Thoracic aorta (tissue), 2 donors: ENCODE measurements at regions not wholly inside any gene's neighbourhood (a gene's known extent, or its start where the extent isn't known, plus 50 kb on each side); places are given as distances from the start of the nearest gene placed in this dataset.

Source experiments
- ATAC-seq: fragments of 150-250 bp; one replicate; pipeline ENCODE4 v1.8.0; 2017; ENCODE audit warnings: low read depth; ENCODE audit not compliant: insufficient number of reproducible peaks, low FRiP score
- DNase-seq: peaks from one replicate; pipeline ENCODE4 v3.0.0-alpha.2; 2020; ENCODE audit warnings: low spot score
- H3K27ac ChIP-seq, 2 donors: fragments of 200-600 bp; sonication (generic); 1 replicate in 1 of 2; 2 replicates in 1 of 2; pipeline ENCODE4 v1.5.1; 2016; ENCODE audit warnings: mild to moderate bottlenecking in 2 of 2, moderate library complexity in 2 of 2
- H3K27me3 ChIP-seq: fragments of 200-600 bp; sonication (generic); replicated peaks from 2 replicates; pipeline ENCODE4 v1.6.0; 2016; ENCODE audit warnings: mild to moderate bottlenecking; ENCODE audit not compliant: insufficient read depth
- H3K36me3 ChIP-seq: fragments of 200-600 bp; sonication (generic); one replicate; pipeline ENCODE4 v1.5.1; 2016
- H3K4me1 ChIP-seq, 2 donors: fragments of 200-600 bp; sonication (generic); 1 replicate in 1 of 2; 2 replicates in 1 of 2; pipeline versions ENCODE4 v1.5.1 to v1.6.0; 2016; ENCODE audit warnings: low read depth in 2 of 2, mild to moderate bottlenecking in 1 of 2; ENCODE audit not compliant: control insufficient read depth in 1 of 2
- H3K4me3 ChIP-seq: fragments of 200-600 bp; sonication (generic); 2 replicates; pipeline ENCODE4 v1.5.1; 2016; ENCODE audit warnings: mild to moderate bottlenecking
- H3K9me3 ChIP-seq: fragments of 200-600 bp; sonication (generic); 2 replicates; pipeline ENCODE4 v1.5.1; 2016
- TF ChIP-seq, protein P1 (sequence below): fragments of 200-600 bp; sonication (generic); IDR thresholded peaks from one replicate; pipeline ENCODE4 v1.5.1; 2019; ENCODE audit warnings: antibody characterized with exemption

DNA sequence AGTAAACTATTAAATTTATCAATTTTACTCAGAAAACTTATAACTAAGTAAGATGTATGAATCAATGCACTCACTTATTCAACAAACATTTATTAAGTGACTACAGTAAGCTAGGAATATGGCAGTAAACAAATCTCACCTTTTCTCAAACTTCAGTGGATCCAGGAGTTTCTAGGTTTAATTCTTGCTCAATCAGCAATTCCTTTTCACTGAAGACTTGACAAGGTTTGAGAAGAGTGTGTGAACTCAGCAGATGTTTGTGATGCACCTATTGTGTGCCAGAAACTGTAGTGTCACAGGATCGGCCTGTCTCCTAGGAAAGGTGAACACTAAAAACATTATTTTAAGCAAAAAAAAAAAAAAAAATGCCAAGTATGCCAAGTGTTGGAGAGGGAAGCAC lies 167.8 kb downstream of the ALG10 start:
- H3K27me3 ChIP-seq = no peaks in the 10 kb centered on the region
- DNase-seq (no peak), ATAC-seq (no peak)
- H3K9me3 ChIP-seq = no peaks in the 10 kb centered on the region
- TF ChIP-seq, protein P1, sequence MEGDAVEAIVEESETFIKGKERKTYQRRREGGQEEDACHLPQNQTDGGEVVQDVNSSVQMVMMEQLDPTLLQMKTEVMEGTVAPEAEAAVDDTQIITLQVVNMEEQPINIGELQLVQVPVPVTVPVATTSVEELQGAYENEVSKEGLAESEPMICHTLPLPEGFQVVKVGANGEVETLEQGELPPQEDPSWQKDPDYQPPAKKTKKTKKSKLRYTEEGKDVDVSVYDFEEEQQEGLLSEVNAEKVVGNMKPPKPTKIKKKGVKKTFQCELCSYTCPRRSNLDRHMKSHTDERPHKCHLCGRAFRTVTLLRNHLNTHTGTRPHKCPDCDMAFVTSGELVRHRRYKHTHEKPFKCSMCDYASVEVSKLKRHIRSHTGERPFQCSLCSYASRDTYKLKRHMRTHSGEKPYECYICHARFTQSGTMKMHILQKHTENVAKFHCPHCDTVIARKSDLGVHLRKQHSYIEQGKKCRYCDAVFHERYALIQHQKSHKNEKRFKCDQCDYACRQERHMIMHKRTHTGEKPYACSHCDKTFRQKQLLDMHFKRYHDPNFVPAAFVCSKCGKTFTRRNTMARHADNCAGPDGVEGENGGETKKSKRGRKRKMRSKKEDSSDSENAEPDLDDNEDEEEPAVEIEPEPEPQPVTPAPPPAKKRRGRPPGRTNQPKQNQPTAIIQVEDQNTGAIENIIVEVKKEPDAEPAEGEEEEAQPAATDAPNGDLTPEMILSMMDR = no peak
- no peaks in the 10 kb centered on the region for H3K4me1 ChIP-seq
- H3K4me3 ChIP-seq = no peak overlapping the region
- no peak overlapping the region for H3K27ac ChIP-seq
- no peaks in the 10 kb centered on the region for H3K36me3 ChIP-seq

DNA sequence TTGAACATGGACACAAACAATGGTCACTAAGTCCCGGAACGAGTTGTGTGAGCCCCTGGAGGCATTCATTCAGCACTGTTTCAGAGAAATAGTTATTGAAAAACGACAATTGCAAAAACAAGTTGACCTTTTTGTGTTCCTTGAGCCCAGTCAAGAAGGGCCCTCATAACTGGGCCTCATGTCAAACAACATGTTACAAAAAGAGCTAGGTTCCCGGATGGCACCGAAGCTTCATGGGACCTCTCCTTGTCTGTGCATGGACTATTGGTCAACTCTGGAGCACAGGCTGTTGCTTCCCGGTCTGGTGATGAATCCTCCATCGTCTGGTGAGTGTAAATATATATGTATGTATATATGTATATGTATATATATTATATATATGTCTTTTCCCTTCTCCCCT lies 176.6 kb downstream of the ALG10 start:
- no peaks in the 10 kb centered on the region for H3K27me3 ChIP-seq
- TF ChIP-seq, protein P1 = no peak
- H3K9me3 ChIP-seq = no peaks in the 10 kb centered on the region
- no peaks in the 10 kb centered on the region for H3K4me1 ChIP-seq
- no peak overlapping the region for H3K27ac ChIP-seq
- no peak overlapping the region for H3K4me3 ChIP-seq
- DNase-seq (no peak), ATAC-seq (no peak)
- no peaks in the 10 kb centered on the region for H3K36me3 ChIP-seq

DNA sequence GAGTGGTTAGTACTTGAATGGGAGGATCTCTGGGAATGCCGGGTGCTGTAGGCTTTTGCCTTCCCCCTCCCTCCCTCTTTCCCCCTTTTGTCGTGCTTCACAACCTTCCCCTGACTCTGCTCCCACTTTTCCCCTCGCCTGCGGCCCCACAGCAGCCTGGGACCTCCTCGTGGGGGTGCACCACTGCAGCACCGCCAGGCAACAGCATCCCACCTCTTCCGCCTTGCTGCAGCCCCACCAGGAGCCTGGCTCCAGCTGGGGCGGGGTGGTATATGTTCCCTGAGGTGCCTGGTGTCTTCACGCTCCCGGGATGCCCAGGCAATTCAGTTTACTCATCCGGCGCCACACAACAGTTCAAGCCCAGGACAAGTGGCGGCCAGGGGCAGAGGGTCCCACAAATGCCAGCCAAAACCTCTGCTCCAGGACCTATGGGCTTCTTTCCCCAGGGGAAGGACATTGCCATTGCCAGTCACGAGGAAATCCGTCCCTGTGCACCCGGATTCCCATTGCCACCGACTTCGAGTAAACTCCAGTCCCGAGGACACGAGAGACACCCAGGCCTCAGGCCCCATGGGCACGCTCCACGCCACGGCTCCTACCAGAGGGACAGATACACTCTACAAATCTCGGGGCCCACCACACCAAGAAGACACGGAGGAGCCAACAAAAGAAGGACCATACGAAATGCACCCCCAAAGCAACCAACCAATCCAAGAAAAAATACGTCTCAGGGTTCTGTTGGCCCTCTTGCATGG lies 181.7 kb downstream of the ALG10 start:
- Histone ChIP-seq H3K4me3 (no peak overlapping the region), H3K9me3 (no peaks in the 10 kb centered on the region), H3K4me1 (no peaks in the 10 kb centered on the region), H3K27ac (no peak overlapping the region), H3K36me3 (no peaks in the 10 kb centered on the region), H3K27me3 (no peaks in the 10 kb centered on the region)
- DNase-seq (no peak), ATAC-seq (no peak)
- TF ChIP-seq, protein P1 = no peak

DNA sequence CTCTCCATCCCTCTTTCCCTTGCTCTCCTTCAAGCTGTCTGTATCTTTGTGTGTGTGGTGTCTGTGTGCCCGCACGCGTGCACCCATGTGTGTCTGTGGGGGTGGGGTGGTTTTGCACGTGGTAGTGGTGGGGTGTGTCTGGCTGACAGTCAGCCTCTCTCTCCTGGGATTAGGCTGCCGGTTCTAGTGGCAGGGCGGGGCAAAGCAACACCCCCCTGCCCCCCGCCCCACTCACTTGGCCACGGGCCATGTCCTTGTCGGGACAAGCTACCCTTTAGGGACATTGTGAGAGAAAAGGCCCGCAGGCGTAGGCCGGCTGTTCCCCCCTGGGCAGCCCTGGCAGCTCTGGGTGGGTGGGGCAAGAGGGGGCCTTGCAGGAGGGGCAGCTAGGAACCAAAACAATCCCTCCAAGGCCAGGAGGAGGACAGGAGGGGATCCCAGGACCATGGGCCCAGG lies 182.6 kb downstream of the ALG10 start:
- no peaks in the 10 kb centered on the region for H3K36me3 ChIP-seq
- no peaks in the 10 kb centered on the region for H3K4me1 ChIP-seq
- H3K27ac ChIP-seq = no peak overlapping the region
- no peak overlapping the region for H3K4me3 ChIP-seq
- DNase-seq (no peak), ATAC-seq (no peak)
- no peaks in the 10 kb centered on the region for H3K9me3 ChIP-seq
- TF ChIP-seq, protein P1 = no peak
- no peaks in the 10 kb centered on the region for H3K27me3 ChIP-seq

DNA sequence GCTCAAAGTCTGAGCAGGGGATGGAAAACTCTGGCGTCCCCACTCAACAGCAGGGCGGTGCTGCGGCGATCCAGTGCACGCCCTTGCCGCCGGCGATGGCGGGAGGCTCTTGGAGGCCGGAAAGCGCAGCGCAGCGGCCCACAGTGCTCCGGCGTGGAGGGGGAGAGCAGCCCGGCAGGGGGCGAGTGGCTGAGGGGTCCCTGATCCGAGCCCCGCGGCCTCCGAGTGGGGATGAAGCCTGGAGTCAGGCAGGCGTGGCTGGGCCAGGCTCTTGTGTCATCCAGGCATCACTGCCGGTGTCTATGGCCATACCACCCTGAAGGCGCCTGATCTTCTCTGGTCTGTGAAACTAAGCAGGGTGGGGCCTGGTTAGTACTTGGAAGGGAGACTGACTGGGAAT lies 183.1 kb downstream of the ALG10 start:
- no peaks in the 10 kb centered on the region for H3K36me3 ChIP-seq
- no peak overlapping the region for H3K27ac ChIP-seq
- DNase-seq (no peak), ATAC-seq (no peak)
- no peak overlapping the region for H3K4me3 ChIP-seq
- TF ChIP-seq, protein P1 = no peak
- H3K27me3 ChIP-seq = no peaks in the 10 kb centered on the region
- no peaks in the 10 kb centered on the region for H3K9me3 ChIP-seq
- H3K4me1 ChIP-seq = no peaks in the 10 kb centered on the region
